HUES64 (cell line): ENCODE measurements at regions not wholly inside any gene's neighbourhood (a gene's known extent, or its start where the extent isn't known, plus 50 kb on each side); places are given as distances from the start of the nearest gene placed in this dataset.
"Not testable (repeated sequence)": the region's sequence is repeated elsewhere in the genome, so short reads cannot be mapped to it uniquely, and the experiment has no call there.

Experiments
- H3K27ac ChIP-seq: 2 replicates; pipeline ENCODE4 v1.7.0; 2013; ENCODE audit warnings: low read depth, low read length, inconsistent platforms
- H3K27me3 ChIP-seq: 2 replicates; pipeline ENCODE4 v1.6.1; 2013; ENCODE audit warnings: mild to moderate bottlenecking, low read length; ENCODE audit not compliant: insufficient read depth
- H3K36me3 ChIP-seq: 2 replicates; pipeline ENCODE4 v1.6.1; 2013; ENCODE audit warnings: mild to moderate bottlenecking, low read length; ENCODE audit not compliant: insufficient read depth
- H3K4me1 ChIP-seq: 2 replicates; pipeline ENCODE4 v1.6.1; 2013; ENCODE audit warnings: mild to moderate bottlenecking, low read length, moderate library complexity; ENCODE audit not compliant: insufficient read depth
- H3K4me3 ChIP-seq: 2 replicates; pipeline ENCODE4 v1.5.1; 2013; ENCODE audit warnings: mild to moderate bottlenecking, low read length, moderate library complexity
- H3K9ac ChIP-seq: 2 replicates; pipeline ENCODE4 v1.6.1; 2013; ENCODE audit warnings: mild to moderate bottlenecking, low read depth, low read length
- H3K9me3 ChIP-seq: 2 replicates; pipeline ENCODE4 v1.6.1; 2013; ENCODE audit warnings: low read depth, low read length; ENCODE audit not compliant: insufficient read depth
- whole genome bisulfite sequencing: fragments of 150-250, 120-280 bp; methylation state at CpG from one replicate; pipeline ENCODE4 v1.1.7; 2013; ENCODE audit warnings: missing lambda C conversion rate; 5-methylcytosine and 5-hydroxymethylcytosine counted together

DNA sequence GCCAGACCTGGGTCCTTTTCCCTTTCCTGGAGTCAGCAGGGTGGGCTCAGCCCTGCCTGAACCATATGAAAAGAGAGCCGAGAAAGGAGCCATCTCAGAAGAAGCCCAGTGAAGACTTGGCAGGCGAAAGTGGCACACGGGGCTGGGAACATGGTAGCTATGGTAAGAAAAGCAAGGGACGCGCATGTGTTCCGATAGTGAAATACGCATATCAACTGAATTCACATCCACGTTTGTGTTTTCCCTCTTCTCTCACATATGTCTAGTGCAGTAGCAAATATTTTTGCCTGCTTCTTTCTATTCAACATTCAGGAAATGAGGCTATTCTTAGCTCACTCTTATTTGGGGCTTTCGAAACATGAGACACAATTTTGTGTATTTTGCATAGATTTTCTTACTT is 54.1 kb upstream of the PEG3 start:
- no peaks in the 10 kb centered on the region for H3K36me3 ChIP-seq
- no peak overlapping the region for H3K9ac ChIP-seq
- no peaks in the 10 kb centered on the region for H3K4me1 ChIP-seq
- H3K27me3 ChIP-seq = no peaks in the 10 kb centered on the region
- H3K9me3 ChIP-seq = peaks cover 90% of the 10 kb centered on the region
- H3K4me3 ChIP-seq = no peak overlapping the region
- 88% methylated on average over 9 of the region's 9 CpGs for WGBS
- no peak overlapping the region for H3K27ac ChIP-seq

DNA sequence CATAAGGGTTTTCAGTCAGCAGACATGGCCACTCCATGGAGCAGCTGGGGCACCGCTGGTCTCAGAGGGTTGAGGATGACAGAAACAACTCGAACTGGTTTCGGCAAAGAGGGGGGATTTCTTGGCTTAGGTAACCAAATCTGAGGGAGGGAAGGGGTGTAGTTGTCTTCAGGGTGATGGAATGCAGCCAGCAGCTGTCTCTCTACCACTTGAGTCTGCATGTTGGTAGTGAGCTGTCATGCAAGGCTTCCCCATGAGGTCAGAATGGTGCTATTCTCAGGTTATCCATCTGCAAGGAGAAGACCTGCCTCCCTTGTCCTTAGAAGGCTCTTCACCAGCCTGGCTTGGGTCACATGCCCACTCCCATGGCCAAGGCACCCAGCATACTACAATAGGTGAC is 55.6 kb upstream of the PEG3 start:
- WGBS = 86% methylated on average over 3 of the region's 3 CpGs
- H3K27ac ChIP-seq = no peak overlapping the region
- no peaks in the 10 kb centered on the region for H3K36me3 ChIP-seq
- no peak overlapping the region for H3K9ac ChIP-seq
- no peaks in the 10 kb centered on the region for H3K4me1 ChIP-seq
- H3K9me3 ChIP-seq = peaks cover 93% of the 10 kb centered on the region
- H3K4me3 ChIP-seq = no peak overlapping the region
- H3K27me3 ChIP-seq = no peaks in the 10 kb centered on the region

DNA sequence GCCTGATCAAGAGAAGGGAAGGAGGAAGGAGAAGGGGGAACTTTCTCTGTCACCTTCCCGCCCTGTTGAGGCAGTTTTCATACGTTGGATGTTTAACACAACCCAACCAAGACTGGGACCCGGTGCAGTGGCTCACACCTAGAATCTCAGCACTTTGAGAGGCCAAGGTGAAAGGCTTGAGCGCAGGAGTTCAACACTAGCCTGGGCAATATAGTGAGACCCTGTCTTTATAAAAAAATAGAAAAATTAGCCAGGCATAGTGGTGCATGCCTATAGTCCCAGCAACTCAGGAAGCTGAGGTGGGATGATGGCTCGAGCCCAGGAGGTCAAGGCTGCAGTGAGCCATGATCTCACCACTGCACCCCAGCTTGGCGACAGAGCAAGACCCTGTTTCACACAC is 59.4 kb upstream of the PEG3 start:
- Histone ChIP-seq H3K4me3 (no peak overlapping the region), H3K9ac (no peak overlapping the region), H3K36me3 (no peaks in the 10 kb centered on the region), H3K4me1 (no peaks in the 10 kb centered on the region), H3K27me3 (no peaks in the 10 kb centered on the region), H3K9me3 (peaks cover 89% of the 10 kb centered on the region), H3K27ac (no peak overlapping the region)
- 64% methylated on average over 6 of the region's 6 CpGs for WGBS

DNA sequence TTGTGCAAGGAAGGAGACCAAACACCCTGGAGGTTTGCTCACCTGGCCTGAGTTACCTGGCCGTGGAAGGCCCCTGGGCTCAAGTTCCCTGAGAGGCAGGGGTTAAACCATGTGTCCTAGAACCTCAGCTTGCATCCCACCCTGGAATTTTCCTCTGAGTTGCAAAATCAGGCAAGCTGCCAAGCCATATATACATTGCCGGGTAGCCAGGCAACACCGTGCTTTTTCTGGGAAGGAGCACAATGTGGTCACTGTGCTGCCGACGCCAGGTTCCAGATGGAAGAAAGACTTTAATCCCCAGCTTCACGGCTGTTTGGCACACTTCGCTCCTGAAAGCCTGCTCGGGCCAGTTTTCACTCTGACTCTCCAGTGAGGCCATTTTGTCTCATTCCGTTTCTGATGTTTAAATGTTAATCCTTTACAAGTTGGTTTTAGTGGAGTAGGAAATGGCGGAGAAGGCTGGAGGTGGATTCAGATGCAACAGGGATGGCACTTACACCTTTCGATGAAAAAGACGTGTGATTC is 60.1 kb upstream of the PEG3 start:
- WGBS = 87% methylated on average over 12 of the region's 12 CpGs
- no peak overlapping the region for H3K9ac ChIP-seq
- H3K27ac ChIP-seq = no peak overlapping the region
- H3K4me3 ChIP-seq = no peak overlapping the region
- H3K36me3 ChIP-seq = no peaks in the 10 kb centered on the region
- peaks cover 89% of the 10 kb centered on the region for H3K9me3 ChIP-seq
- H3K4me1 ChIP-seq = no peaks in the 10 kb centered on the region
- H3K27me3 ChIP-seq = no peaks in the 10 kb centered on the region

DNA sequence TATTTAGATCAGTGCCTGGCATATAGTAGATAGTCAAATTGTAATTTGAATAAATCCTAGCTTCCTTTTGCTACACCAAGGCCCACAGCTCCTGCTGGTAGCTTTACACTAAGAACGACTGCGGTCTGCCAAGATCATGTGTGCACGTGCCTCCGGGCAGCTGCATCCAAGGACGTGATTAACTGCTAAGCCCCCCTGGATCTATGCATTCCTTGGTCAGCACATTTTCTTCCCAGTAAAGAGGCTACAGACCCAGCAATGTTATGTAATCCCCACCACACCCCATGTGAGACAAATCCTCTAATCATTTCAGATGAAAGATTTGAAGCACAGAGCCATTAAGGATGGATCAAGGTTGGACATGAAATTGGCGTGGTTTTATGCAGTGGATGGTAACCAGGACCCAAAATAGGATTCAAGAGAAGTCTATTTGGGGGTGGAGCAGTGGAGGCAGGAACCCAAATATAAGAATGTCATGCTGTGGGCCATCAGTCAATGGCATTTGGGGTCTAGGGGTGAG is 65.2 kb upstream of the PEG3 start:
- 86% methylated on average over 6 of the region's 6 CpGs for WGBS
- Histone ChIP-seq H3K27ac (no peak overlapping the region), H3K9ac (no peak overlapping the region), H3K4me3 (no peak overlapping the region), H3K4me1 (no peaks in the 10 kb centered on the region), H3K9me3 (peaks cover 87% of the 10 kb centered on the region), H3K36me3 (no peaks in the 10 kb centered on the region), H3K27me3 (no peaks in the 10 kb centered on the region)

DNA sequence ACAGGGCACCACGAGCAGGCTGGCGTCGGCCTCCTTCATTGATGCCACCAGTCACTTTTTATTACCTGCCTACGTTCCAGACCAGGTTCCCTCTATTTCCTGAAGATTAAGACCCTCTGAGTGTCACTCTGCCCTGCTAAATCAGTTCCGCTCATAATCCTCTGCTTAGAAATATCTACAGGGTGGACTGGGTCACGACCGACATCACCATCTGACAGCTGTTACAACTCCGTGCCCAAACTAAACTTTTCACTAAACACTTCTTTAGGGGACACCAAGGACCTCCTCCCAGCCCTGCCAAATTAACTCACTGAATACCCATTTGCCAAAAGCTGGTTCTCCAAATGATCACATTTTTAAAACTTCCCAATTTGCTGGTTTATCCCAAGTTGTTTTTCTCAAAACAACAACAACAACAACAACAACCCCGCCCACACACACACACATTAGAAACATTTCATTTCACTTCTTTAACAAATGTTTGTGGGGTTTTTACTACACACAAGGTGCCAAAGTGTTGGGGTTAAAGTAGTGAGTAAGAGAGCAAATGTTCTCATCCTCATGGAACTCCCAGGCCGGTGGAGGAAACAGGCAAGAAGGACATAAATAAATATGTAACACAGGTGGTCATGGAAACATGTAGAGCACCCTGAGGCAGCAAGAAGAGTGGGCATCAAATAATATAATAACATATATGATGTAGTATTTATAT is 72.0 kb upstream of the PEG3 start:
- Histone ChIP-seq H3K4me3 (no peak overlapping the region), H3K27me3 (no peaks in the 10 kb centered on the region), H3K27ac (no peak overlapping the region), H3K9ac (no peak overlapping the region), H3K9me3 (peaks cover 87% of the 10 kb centered on the region), H3K4me1 (no peaks in the 10 kb centered on the region), H3K36me3 (no peaks in the 10 kb centered on the region)
- WGBS = 82% methylated on average over 10 of the region's 10 CpGs

DNA sequence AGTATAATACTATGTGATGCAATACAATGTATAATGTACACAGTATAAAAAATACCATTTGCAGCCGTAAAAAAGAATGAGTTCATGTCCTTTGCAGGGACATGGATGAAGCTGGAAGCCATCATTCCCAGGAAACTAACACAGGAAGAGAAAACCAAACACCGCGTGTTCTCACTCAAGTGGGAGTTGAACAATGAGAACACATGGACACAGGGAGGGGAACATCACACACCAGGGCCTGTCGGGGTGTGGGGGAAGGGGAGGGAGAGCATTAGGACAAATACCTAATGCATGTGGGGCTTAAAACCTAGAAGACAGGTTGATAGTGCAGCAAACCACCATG is 72.6 kb upstream of the PEG3 start:
- H3K4me1 ChIP-seq, H3K9ac ChIP-seq, H3K27ac ChIP-seq, H3K4me3 ChIP-seq, H3K36me3 ChIP-seq, H3K27me3 ChIP-seq: not testable (repeated sequence)
- WGBS = 87% methylated on average over 4 of the region's 4 CpGs
- peaks cover 87% of the 10 kb centered on the region for H3K9me3 ChIP-seq

DNA sequence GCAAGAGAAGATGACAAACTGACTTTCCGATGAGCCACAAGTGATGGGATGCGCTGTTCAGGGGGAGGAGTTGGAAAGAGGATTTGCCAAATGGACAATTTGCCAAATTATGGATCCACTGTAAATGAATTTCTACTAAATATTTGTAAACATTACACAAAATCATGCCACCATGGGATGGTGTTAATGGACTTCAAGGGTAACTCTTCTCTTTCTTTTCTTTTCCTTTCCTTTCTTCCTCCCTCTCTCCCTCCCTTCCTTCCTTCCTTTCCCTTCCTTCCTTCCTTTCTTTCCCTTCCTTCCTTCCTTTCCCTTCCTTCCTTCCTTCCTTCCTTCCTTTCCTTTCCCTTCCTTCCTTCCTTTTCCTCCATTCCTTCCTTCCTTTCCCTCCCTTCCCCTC is 76.0 kb upstream of the PEG3 start:
- no peak overlapping the region for H3K27ac ChIP-seq
- H3K9me3 ChIP-seq = peaks cover 86% of the 10 kb centered on the region
- 77% methylated on average over 2 of the region's 2 CpGs for WGBS
- no peak overlapping the region for H3K4me3 ChIP-seq
- no peak overlapping the region for H3K9ac ChIP-seq
- no peaks in the 10 kb centered on the region for H3K4me1 ChIP-seq
- H3K36me3 ChIP-seq = no peaks in the 10 kb centered on the region
- H3K27me3 ChIP-seq = no peaks in the 10 kb centered on the region

DNA sequence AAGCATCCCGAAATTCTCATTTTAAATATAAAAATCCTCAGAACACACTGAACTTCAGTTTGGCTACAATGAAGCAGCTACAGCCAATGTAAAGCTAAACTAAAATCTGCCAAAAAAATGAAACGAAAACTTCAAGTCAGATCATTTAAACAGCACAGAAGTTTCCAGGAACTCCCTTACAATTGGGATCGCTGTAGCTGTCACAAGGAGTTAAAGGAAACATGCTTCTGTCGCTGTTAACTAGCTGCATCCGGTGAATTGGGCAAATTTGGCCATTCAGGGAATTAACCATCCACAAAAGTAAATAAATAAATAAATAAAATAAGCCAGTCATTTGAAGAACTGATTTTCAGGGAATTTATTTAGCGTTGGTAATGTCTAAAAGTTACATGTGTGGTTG is 77.0 kb upstream of the PEG3 start:
- Histone ChIP-seq H3K9me3 (peaks cover 76% of the 10 kb centered on the region), H3K27me3 (no peaks in the 10 kb centered on the region), H3K27ac (no peak overlapping the region), H3K4me3 (no peak overlapping the region), H3K9ac (no peak overlapping the region), H3K4me1 (no peaks in the 10 kb centered on the region), H3K36me3 (no peaks in the 10 kb centered on the region)
- 64% methylated on average over 5 of the region's 6 CpGs for WGBS

DNA sequence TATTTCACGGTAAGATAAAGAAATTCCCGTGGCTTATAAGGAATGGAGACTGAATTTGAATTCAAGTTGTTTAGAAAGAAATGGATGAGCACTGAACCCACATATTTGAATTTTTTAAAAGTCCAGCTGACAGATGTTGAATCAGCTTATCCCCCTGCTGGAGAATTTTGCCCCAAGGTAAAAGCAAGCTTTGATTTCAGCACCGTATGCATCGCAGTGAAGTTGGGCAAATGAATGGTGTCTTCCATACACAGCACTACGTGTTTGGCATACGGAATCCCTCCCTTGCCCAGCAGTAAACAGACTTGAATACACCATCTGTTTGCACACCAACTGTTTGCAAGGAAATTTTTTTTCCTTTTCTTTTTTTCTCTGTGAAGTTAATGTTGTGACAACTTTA is 77.5 kb upstream of the PEG3 start:
- peaks cover 73% of the 10 kb centered on the region for H3K9me3 ChIP-seq
- H3K36me3 ChIP-seq = no peaks in the 10 kb centered on the region
- no peak overlapping the region for H3K27ac ChIP-seq
- H3K4me3 ChIP-seq = no peak overlapping the region
- no peaks in the 10 kb centered on the region for H3K4me1 ChIP-seq
- WGBS = 81% methylated on average over 6 of the region's 6 CpGs
- no peaks in the 10 kb centered on the region for H3K27me3 ChIP-seq
- no peak overlapping the region for H3K9ac ChIP-seq

DNA sequence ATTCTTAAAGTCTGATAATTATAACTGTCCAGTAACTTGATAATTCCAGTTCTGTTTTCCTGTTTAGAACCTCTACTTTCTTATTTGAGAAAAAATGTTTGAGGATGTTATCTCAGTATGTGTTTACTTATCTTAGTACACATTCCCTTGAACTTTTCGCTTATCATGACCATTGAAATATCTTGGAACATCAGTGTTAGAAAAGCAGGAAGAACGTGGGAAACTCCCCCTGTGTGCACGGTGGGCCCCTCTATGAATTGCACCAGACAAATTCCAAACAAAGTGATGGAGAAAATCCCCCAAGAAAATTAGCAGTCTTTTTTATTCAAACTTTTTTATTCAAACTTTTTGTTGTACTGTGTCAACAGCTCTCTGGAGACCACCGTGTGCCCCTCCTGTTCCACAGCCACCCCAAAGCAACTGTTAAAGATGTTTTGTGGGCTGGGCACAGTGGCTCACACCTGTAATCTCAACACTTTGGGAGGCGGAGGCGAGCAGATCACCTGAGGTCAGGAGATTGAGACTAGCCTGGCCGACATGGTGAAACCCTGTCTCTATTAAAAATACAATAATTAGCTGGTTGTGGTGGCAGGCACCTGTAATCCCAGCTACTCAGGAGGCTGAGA is 78.3 kb upstream of the PEG3 start:
- no peak overlapping the region for H3K9ac ChIP-seq
- no peaks in the 10 kb centered on the region for H3K4me1 ChIP-seq
- H3K36me3 ChIP-seq = no peaks in the 10 kb centered on the region
- H3K4me3 ChIP-seq = no peak overlapping the region
- H3K27me3 ChIP-seq = no peaks in the 10 kb centered on the region
- peaks cover 75% of the 10 kb centered on the region for H3K9me3 ChIP-seq
- WGBS = 62% methylated on average over 5 of the region's 7 CpGs
- no peak overlapping the region for H3K27ac ChIP-seq
